Trophoblast cell (in vitro differentiated cells and primary cell): ENCODE measurements at regions not wholly inside any gene's neighbourhood (a gene's known extent, or its start where the extent isn't known, plus 50 kb on each side); places are given as distances from the start of the nearest gene placed in this dataset.

Experiments
- DNase-seq, 2 donors: peaks; one replicate each; pipeline ENCODE4 v3.0.0-alpha.2; 2016
- H2AFZ ChIP-seq: 2 replicates; pipeline ENCODE4 v1.6.1; 2013; ENCODE audit warnings: low read length, moderate library complexity, mild to moderate bottlenecking; ENCODE audit not compliant: insufficient read depth, poor library complexity
- H2AK5ac ChIP-seq: 2 replicates; pipeline ENCODE4 v1.6.1; 2013; ENCODE audit warnings: mild to moderate bottlenecking, low read length
- H2BK120ac ChIP-seq: 2 replicates; pipeline ENCODE4 v1.6.1; 2013; ENCODE audit warnings: low read length, mild to moderate bottlenecking, moderate library complexity; ENCODE audit not compliant: insufficient read depth, poor library complexity
- H2BK12ac ChIP-seq: 2 replicates; pipeline ENCODE4 v1.6.1; 2013; ENCODE audit warnings: mild to moderate bottlenecking, low read length, moderate library complexity
- H2BK5ac ChIP-seq: 2 replicates; pipeline ENCODE4 v1.6.1; 2013; ENCODE audit warnings: low read length, low read depth, moderate library complexity, mild to moderate bottlenecking; ENCODE audit not compliant: poor library complexity
- H3K14ac ChIP-seq: 2 replicates; pipeline ENCODE4 v1.6.1; 2013; ENCODE audit warnings: mild to moderate bottlenecking, low read length
- H3K18ac ChIP-seq: 2 replicates; pipeline ENCODE4 v1.6.1; 2013; ENCODE audit warnings: mild to moderate bottlenecking, low read length
- H3K23ac ChIP-seq: 2 replicates; pipeline ENCODE4 v1.6.1; 2013; ENCODE audit warnings: low read length
- H3K27ac ChIP-seq: 2 replicates; pipeline ENCODE4 v1.5.1; 2013; ENCODE audit warnings: low read depth, mild to moderate bottlenecking, inconsistent platforms, low read length, moderate library complexity
- H3K27me3 ChIP-seq: 2 replicates; pipeline ENCODE4 v1.6.1; 2013; ENCODE audit warnings: inconsistent platforms, mild to moderate bottlenecking, low read length, moderate library complexity; ENCODE audit not compliant: insufficient read depth
- H3K36me3 ChIP-seq, 2 experiments: 1 replicate in 1 of 2; 2 replicates in 1 of 2; pipeline ENCODE4 v1.6.1; 2013; ENCODE audit warnings: low read length in 2 of 2, mild to moderate bottlenecking in 2 of 2, moderate library complexity in 1 of 2; ENCODE audit not compliant: insufficient read depth in 2 of 2, control insufficient read depth in 1 of 2
- H3K4ac ChIP-seq: 2 replicates; pipeline ENCODE4 v1.6.1; 2013; ENCODE audit warnings: low read depth, mild to moderate bottlenecking, low read length, moderate library complexity
- H3K4me1 ChIP-seq, 2 experiments: 1 replicate in 1 of 2; 2 replicates in 1 of 2; pipeline ENCODE4 v1.6.1; 2013; ENCODE audit warnings: low read length in 2 of 2, mild to moderate bottlenecking in 2 of 2, moderate library complexity in 1 of 2; ENCODE audit not compliant: insufficient read depth in 2 of 2, control insufficient read depth in 1 of 2
- H3K4me2 ChIP-seq: 2 replicates; pipeline ENCODE4 v1.6.1; 2013; ENCODE audit warnings: inconsistent platforms, mild to moderate bottlenecking, low read length, moderate library complexity
- H3K4me3 ChIP-seq: 2 replicates; pipeline ENCODE4 v1.5.1; 2013; ENCODE audit warnings: mild to moderate bottlenecking, low read depth, low read length, inconsistent platforms
- H3K79me1 ChIP-seq: one replicate; pipeline ENCODE4 v1.6.1; 2013; ENCODE audit warnings: low read length
- H3K79me2 ChIP-seq: 2 replicates; pipeline ENCODE4 v1.6.1; 2013; ENCODE audit warnings: low read length, mild to moderate bottlenecking; ENCODE audit not compliant: control insufficient read depth, insufficient read depth, poor library complexity
- H3K9ac ChIP-seq: 2 replicates; pipeline ENCODE4 v1.6.1; 2013; ENCODE audit warnings: mild to moderate bottlenecking, low read length
- H3K9me3 ChIP-seq: 2 replicates; pipeline ENCODE4 v1.6.1; 2013; ENCODE audit warnings: low read depth, mild to moderate bottlenecking, control low read depth, inconsistent platforms, low read length; ENCODE audit not compliant: insufficient read depth
- H4K12ac ChIP-seq: 2 replicates; pipeline ENCODE4 v1.6.1; 2013; ENCODE audit warnings: low read depth, mild to moderate bottlenecking, low read length, moderate library complexity
- H4K8ac ChIP-seq: 2 replicates; pipeline ENCODE4 v1.6.1; 2013; ENCODE audit warnings: low read depth, mild to moderate bottlenecking, low read length, moderate library complexity
- H4K91ac ChIP-seq: one replicate; pipeline ENCODE4 v1.6.1; 2013; ENCODE audit warnings: low read depth, mild to moderate bottlenecking, low read length, moderate library complexity
- WGBS: extraction: QIAGEN DNeasy Blood & Tissue Kit; methylation state at CpG from one replicate; pipeline ENCODE4 v1.1.7; 2013; ENCODE audit warnings: missing lambda C conversion rate; ENCODE audit not compliant: insufficient read length, insufficient coverage; ENCODE audit errors: extremely low coverage; 5-methylcytosine and 5-hydroxymethylcytosine counted together

DNA sequence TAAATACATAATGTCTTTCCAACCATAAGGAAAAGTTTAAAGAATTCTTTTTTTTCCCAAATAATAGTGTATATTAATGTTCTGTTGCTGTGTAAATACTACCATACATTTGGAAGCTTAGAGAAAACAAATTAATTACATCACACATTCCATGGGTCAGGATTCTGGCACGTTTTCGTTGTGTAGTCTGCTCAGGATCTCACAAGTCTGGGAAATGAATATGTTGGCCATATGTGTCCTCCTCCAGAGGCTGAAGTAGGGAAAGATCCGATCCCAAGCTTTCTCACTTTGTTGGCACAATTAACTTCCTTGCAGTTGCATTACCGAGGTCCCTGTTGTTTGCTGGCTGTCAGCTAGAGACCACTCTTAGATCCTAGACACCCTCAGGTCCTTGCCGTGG is 83.9 kb downstream of the RPRM start:
- H2BK5ac ChIP-seq: no peak overlapping the region
- no peak overlapping the region for H3K4me2 ChIP-seq
- H3K14ac ChIP-seq: no peak overlapping the region
- H3K9me3 ChIP-seq: no peaks in the 10 kb centered on the region
- no peak overlapping the region for H2AFZ ChIP-seq
- no peak overlapping the region for H4K91ac ChIP-seq
- no peak overlapping the region for H3K18ac ChIP-seq
- no peaks in the 10 kb centered on the region for H3K79me2 ChIP-seq
- no peaks in the 10 kb centered on the region for H3K36me3 ChIP-seq
- H2BK12ac ChIP-seq: no peak overlapping the region
- no peak overlapping the region for H3K27ac ChIP-seq
- H4K12ac ChIP-seq: no peak overlapping the region
- no peaks in the 10 kb centered on the region for H3K79me1 ChIP-seq
- no peak overlapping the region for H2AK5ac ChIP-seq
- no peaks in the 10 kb centered on the region for H3K4me1 ChIP-seq
- no peak overlapping the region for H4K8ac ChIP-seq
- no peak overlapping the region for H3K23ac ChIP-seq
- WGBS: no CpG with 5 or more reads among the region's 5 CpGs
- H2BK120ac ChIP-seq: no peak overlapping the region
- DNase-seq: no peak
- no peak overlapping the region for H3K9ac ChIP-seq
- no peak overlapping the region for H3K4ac ChIP-seq
- no peak overlapping the region for H3K4me3 ChIP-seq
- H3K27me3 ChIP-seq: no peaks in the 10 kb centered on the region

DNA sequence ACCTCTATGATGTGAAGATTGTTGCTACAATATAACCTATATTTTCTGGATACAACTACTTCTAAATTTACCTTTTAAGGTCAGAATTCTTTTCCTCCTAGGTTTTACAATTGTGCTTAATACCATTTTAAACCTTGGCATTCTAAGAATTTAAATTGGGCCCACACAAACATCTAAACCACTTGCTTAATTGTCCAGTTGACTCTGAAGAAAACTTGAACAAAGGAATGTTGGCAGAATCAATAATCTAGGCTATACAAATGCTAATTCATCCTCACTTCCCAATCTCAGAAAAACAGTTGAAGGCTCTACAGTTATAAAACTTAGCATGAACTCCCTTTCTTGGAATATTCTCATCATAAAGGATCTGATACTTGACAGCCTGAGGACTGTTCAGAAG is 84.3 kb downstream of the RPRM start:
- H4K91ac ChIP-seq: no peak overlapping the region
- H3K14ac ChIP-seq: no peak overlapping the region
- H2BK120ac ChIP-seq: no peak overlapping the region
- H3K4me1 ChIP-seq: no peaks in the 10 kb centered on the region
- no peak overlapping the region for H3K4ac ChIP-seq
- H3K23ac ChIP-seq: no peak overlapping the region
- no peaks in the 10 kb centered on the region for H3K27me3 ChIP-seq
- H2AK5ac ChIP-seq: no peak overlapping the region
- no peaks in the 10 kb centered on the region for H3K79me2 ChIP-seq
- H3K27ac ChIP-seq: no peak overlapping the region
- no peak overlapping the region for H3K4me3 ChIP-seq
- H3K79me1 ChIP-seq: no peaks in the 10 kb centered on the region
- H3K18ac ChIP-seq: no peak overlapping the region
- no peak overlapping the region for H2BK12ac ChIP-seq
- no peak overlapping the region for H4K12ac ChIP-seq
- no peaks in the 10 kb centered on the region for H3K36me3 ChIP-seq
- no peak overlapping the region for H3K9ac ChIP-seq
- no peak overlapping the region for H2BK5ac ChIP-seq
- no peak overlapping the region for H3K4me2 ChIP-seq
- no peak overlapping the region for H4K8ac ChIP-seq
- no peak overlapping the region for H2AFZ ChIP-seq
- no peaks in the 10 kb centered on the region for H3K9me3 ChIP-seq
- DNase-seq: peak in 1 of 2 donors; percentile 6

DNA sequence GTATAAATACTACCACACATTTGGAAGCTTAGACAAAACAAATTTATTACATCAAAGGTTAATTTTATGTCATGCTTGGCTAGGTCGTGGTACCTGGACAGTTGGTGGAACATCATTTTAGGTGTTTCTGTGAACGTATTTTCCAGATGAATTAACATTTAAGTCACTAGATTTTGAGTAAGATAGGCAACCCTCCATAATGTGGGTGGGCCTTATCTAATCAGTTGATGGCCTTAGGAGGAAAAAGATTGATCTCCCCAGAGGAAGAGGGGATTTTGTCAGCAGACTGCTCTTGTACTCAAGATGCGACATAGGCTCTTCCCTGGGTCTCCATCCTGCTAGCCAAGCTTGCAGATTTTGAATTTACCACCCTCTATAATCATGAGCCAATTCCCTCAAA is 85.0 kb downstream of the RPRM start:
- no peak overlapping the region for H4K91ac ChIP-seq
- H2BK12ac ChIP-seq: no peak overlapping the region
- no peak overlapping the region for H3K14ac ChIP-seq
- H3K4ac ChIP-seq: no peak overlapping the region
- no peak overlapping the region for H4K8ac ChIP-seq
- no peak overlapping the region for H2BK5ac ChIP-seq
- H3K79me2 ChIP-seq: no peaks in the 10 kb centered on the region
- no peak overlapping the region for H3K27ac ChIP-seq
- no peak overlapping the region for H3K4me3 ChIP-seq
- no peaks in the 10 kb centered on the region for H3K79me1 ChIP-seq
- H3K4me1 ChIP-seq: no peaks in the 10 kb centered on the region
- no peaks in the 10 kb centered on the region for H3K27me3 ChIP-seq
- H3K23ac ChIP-seq: no peak overlapping the region
- no peak overlapping the region for H2AK5ac ChIP-seq
- H2BK120ac ChIP-seq: no peak overlapping the region
- no peak for DNase-seq
- no CpG with 5 or more reads among the region's 3 CpGs for WGBS
- H3K9ac ChIP-seq: no peak overlapping the region
- H4K12ac ChIP-seq: no peak overlapping the region
- H3K18ac ChIP-seq: no peak overlapping the region
- H3K36me3 ChIP-seq: no peaks in the 10 kb centered on the region
- no peak overlapping the region for H3K4me2 ChIP-seq
- no peak overlapping the region for H2AFZ ChIP-seq
- H3K9me3 ChIP-seq: no peaks in the 10 kb centered on the region

DNA sequence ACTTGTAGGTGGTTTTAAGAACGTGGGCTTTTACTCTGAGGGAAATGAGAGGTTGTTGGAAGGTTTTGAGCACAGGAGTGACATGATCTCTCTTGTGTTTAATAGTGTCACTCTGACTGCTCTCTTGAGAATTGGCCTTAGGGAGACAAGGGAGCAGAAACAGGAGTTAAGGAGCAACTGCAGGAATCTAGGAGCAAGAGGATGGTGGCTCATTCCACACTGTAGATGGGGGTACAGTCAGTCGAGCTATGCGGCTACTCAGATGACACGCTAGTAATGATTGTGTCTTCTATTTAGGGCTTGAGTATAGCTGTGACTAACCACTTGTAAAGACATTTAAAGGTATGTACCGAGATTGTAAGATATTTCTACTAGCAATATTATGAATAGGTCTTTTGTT is 87.4 kb downstream of the RPRM start:
- no peak overlapping the region for H3K14ac ChIP-seq
- no peak overlapping the region for H4K91ac ChIP-seq
- no peak overlapping the region for H4K8ac ChIP-seq
- no peak overlapping the region for H2BK5ac ChIP-seq
- H3K18ac ChIP-seq: no peak overlapping the region
- no peak overlapping the region for H3K4me2 ChIP-seq
- no CpG with 5 or more reads among the region's 5 CpGs for WGBS
- H3K27ac ChIP-seq: no peak overlapping the region
- peaks cover 0 to 1% of the 10 kb centered on the region in 2 experiments for H3K4me1 ChIP-seq
- no peak overlapping the region for H2BK12ac ChIP-seq
- H3K9ac ChIP-seq: no peak overlapping the region
- H2AK5ac ChIP-seq: no peak overlapping the region
- no peaks in the 10 kb centered on the region for H3K36me3 ChIP-seq
- no peaks in the 10 kb centered on the region for H3K27me3 ChIP-seq
- no peak overlapping the region for H4K12ac ChIP-seq
- H2BK120ac ChIP-seq: no peak overlapping the region
- H3K23ac ChIP-seq: no peak overlapping the region
- no peak overlapping the region for H3K4me3 ChIP-seq
- H3K4ac ChIP-seq: no peak overlapping the region
- H3K9me3 ChIP-seq: no peaks in the 10 kb centered on the region
- no peaks in the 10 kb centered on the region for H3K79me2 ChIP-seq
- no peaks in the 10 kb centered on the region for H3K79me1 ChIP-seq
- peak; percentile 57 to 63 for DNase-seq
- no peak overlapping the region for H2AFZ ChIP-seq
